Stimulated activated CD4-positive, alpha-beta T cell treated with anti-CD3 and anti-CD28 coated beads, Interleukin-1b, Interleukin-23, amount 100 ng/mL, for 48 hours (primary cell): ENCODE measurements at regions not wholly inside any gene's neighbourhood (a gene's known extent, or its start where the extent isn't known, plus 50 kb on each side); places are given as distances from the start of the nearest gene placed in this dataset.

Experiments used
- DNase-seq: peaks from one replicate; pipeline ENCODE4 v3.0.0-alpha.2; 2020

GRCh38 chr5:125720721-125721120 is 702.5 kb upstream of the GRAMD2B start:
- DNase-seq: no peak

GRCh38 chr5:125722550-125722949 is 700.7 kb upstream of the GRAMD2B start:
- DNase-seq: no peak

DNA sequence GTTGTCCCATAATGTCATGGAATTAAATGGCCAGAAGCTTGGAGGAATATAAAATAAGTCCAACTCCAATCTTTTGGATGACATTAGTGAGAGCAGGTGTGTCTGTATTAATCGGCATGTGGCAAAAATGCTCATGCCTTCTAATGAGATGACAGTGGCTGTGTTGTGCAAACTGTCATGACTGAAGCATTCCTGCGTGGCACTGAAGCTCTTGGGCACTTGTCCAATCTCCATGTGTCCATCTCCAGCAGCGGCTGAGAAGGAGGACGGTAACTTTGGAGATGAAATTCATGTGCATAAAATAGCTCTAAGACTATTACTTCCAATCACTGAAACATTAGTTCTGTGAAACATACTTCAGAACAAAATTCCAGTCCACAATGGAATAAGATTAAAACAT is 697.5 kb upstream of the GRAMD2B start:
- DNase-seq: no peak

DNA sequence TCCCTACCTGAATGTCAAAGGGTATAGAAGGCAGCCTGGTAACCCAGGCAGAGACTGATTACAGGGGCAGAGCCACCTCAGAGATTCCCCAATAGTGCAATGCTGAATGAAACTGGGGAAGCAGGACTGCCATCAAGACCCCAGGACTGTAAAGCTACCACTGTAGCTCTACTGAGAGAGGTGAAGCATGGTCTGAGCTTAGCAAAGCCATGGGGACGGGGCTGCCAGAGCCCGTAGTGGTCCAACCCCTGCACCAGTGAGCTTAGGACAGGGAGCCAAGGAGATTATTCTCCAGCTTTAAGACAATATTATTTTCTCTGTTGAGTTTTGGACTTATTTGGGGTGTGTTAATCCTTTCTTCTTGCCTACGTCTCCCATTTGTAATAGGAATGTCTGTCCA is 679.3 kb upstream of the GRAMD2B start:
- DNase-seq: no peak

- DNase-seq: no peak
These were observed 676.3 kb upstream of the GRAMD2B start for GRCh38 chr5:125746917-125747316.

- DNase-seq: no peak
These were observed 672.9 kb upstream of the GRAMD2B start for GRCh38 chr5:125750147-125750860.

DNA sequence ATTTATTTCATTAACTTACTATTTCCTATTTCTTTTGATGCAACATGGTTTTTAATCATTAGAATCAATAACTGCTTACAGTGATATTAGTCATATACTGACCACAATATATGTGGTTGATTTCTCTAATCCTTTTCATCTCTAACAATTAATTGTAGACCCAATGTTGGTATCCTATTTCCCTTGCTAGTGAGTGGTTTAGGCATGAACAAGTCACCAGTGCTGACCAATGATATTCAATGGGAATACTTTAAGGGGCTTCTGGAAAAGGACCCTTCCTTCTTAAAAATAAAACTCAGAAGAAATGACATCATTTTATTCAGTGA is 672.4 kb upstream of the GRAMD2B start:
- DNase-seq: no peak

GRCh38 chr5:125756456-125756855 is 666.8 kb upstream of the GRAMD2B start:
- DNase-seq: no peak

DNA sequence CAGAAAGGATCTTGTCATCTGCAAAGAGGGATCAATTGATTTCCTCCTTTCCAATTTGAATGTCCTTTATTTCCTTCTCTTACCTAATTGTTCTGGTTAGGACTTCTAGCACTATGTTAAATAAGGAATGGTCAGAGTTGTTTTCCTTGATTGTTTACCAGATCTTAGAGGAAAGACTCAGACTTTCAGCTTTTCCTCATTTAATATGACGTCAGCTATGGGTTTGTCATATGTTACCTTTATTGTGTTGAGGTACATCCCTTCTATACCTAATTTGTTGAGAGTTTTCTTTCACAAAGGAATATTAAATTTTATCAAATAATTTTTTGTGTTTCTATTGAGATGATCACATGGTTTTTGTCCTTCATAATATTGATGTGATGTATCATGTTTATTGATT is 656.5 kb upstream of the GRAMD2B start:
- DNase-seq: no peak

DNA sequence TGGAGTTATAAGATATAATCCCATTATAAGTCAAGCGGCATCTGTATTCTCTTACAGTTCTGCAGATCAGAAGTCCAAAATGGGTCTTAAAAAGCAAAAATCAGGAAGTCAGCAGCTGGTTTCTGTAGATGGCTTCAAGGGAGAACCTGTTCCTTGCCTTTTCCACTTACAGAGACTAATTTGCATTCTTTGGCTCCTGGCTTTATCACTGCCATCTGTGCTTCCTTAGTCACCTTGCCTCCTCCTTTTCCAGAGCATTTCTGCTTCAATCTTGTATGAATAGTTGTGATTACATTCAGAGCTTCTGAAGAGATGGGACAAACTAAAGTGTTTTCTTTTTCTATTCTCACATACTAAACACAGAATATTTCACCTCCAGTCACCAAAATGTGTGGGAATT is 647.3 kb upstream of the GRAMD2B start:
- no peak for DNase-seq

DNA sequence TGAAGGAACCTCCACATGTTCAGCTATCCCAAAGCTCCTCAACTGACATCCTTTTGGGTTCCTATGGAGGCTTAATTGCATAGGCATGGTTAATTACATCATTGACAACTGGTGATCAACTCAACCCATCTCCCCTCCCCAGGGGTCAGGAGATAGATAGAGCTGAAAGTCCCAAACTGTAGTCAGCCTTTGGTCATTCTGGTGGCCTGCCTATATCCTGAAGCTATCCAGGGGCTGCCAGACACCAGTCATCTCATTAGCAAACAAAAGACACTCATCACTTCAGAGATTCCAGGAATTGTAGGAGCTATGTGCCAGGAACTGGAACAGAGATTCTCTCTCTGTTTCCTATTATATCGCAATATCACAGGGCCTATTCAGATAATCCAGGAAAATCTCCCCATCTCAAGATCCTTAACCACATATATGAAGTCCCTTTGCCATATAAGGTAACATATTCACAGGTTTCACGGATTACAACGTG is 646.5 kb upstream of the GRAMD2B start:
- no peak for DNase-seq

GRCh38 chr5:125778791-125779190 is 644.4 kb upstream of the GRAMD2B start:
- no peak for DNase-seq

- no peak for DNase-seq
These were observed 637.8 kb upstream of the GRAMD2B start for GRCh38 chr5:125785407-125785806.

DNA sequence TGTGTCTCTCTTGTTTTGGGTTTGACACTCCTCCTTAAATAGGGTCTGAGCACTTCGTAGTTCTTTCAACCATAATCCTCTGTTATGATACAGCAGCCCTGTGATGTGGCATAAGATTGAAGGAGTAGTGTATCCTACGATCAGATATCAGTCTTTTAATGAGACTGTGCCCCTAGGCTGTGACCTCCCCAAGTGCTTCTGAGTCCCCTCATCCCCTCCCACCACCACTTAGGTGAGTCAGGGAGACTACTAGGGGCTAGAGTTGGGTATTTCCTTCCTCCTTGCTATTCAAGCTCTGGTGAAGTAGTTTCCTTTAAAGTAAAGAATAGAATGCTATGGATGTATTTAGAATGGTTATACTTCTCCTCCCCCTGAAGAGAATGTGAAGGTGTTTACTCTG is 637.2 kb upstream of the GRAMD2B start:
- no peak for DNase-seq

GRCh38 chr5:125793470-125793869 is 629.7 kb upstream of the GRAMD2B start:
- no peak for DNase-seq

DNA sequence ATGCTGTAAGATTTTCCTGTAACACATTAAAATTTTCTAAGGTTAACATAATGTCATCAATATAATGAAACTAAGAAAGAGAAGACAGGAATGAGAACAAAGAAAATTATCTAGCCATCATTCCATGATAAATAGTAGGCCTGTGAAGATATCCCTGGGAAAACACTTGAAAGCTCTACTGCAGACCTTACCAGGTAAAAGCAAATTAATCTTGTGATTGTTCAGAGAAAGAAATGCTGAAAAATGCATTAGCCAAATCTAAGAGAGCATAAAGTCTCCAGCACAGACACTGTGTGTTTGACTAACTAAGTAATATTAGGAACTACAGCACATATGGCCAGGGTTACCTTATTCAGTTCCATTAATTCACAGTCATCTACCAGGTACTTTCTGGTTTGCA is 628.3 kb upstream of the GRAMD2B start:
- no peak for DNase-seq

DNA sequence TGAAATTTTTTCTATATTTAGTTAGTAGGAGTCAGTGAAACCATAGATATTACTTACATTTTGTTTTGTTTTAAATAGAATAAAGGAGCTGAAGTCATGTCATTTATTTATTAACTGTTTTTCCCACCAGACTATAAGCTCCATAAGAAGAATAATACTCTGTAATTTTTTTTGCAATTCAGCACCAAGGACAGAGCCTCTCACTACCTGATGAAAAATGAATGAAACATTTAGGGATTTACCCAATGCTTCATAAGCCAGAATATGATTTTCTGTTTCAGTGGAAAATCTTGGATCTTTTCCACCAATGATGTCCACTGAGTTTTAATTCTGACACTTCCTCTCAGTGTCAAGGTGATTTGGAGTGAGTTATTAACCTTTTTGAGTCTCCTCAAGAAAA is 624.9 kb upstream of the GRAMD2B start:
- no peak for DNase-seq

DNA sequence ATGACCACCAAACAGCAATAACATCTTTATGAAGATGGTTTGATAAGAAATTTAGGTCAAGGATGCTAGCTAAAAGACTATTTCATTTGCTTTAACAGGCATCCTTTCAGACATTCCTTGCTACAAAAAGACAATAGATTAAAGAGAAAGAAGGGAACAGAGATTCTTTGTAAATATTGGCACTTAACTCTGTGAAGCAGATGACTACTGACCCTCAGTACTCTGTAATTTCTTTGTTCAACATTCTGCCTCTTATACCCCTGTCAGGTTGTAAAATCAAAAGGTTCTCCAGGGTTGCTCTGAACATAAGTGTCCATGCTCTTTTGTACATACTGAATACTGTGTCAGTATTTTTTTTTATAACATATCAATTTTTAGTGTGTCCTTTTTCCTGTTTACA is 610.6 kb upstream of the GRAMD2B start:
- no peak for DNase-seq

DNA sequence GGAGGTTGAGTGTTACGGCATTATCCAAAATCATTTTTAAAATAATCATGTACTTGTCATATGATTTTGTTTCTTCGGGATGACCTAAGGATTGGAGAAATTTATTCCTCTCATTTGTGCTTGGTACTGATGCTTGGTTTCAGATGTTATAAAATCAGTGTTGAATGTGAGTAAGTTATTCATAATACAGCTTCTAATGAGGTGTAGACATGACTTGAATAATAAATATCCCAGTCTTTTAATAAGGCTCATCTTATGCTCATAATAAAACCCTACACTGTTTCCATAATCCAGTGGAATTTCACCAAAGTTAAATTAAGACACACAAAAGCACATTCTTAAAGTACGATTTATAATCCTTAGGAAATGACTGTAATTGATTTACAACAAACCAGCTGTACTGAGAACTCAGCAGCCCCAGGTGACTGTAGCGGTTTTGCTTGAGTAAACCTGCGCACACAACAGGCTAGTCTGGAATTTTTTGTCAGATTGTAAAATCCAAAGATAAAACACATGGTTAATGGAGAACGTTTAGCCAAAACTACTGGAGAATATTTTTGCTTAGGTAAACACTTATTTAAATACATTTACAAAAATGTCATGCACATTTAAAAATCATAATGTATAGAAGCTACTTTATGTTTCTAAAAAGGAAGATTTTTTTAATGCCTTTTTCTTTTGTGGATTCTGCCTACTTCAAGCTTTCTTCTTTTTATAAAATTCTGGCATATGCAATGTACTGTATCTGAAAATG is 609.8 kb upstream of the GRAMD2B start:
- no peak for DNase-seq

DNA sequence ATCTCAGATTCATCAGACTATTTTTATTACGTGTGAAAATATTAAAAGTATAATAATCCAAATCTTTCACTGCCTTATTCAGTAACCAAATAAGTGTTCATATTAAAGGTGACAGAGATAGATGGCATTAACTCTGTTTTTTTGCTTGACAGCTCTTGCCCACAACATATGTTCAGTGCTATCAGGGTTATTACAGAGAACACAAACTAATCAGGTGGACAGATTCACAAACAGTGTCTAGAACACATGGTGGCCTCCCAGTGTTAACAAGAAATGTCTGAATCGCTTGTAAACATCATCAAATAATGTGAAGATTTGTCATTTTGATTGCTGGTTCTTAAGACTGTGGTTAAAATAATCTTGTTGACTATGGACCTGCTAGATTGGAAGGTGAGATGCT is 609.1 kb upstream of the GRAMD2B start:
- no peak for DNase-seq

DNA sequence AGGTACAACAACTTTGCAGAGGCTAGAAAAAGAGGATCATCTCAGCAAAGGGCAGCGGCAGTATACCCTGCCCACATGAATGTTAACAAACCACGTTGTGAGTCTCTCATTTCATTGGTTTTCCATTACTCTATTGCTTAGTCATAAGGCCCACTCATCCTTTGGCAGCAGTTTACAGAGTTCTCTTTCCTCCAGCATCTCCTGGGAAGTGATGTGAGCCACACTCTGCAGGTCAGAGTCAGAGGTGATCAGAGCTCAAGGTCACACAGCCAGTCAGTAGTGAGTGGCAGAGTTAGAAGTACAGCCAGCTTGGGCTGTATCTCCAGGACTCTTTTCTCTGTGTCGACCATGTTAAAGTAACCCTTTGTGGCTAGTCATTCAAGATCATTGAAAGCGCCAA is 599.6 kb upstream of the GRAMD2B start:
- DNase-seq: no peak

DNA sequence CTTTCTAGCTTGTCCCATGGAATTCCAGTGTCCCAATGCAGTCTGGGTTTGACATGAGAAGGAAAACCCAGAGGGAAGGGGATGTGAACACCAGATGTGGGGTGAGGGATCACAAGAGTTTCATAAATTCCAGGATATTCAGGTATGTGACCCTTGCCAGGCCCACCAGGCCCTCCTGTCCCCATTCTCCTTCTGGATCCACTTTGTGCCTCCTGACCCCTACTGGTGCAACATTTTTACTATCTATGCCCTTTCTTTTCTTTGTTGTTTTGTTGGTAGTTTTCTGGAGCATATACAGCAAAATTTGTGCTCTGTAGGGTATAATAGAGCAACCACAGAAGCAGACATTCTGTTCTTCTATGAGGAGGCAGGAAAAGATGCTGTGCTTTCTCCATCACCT is 597.0 kb upstream of the GRAMD2B start:
- DNase-seq: no peak

GRCh38 chr5:125829349-125829748 is 593.9 kb upstream of the GRAMD2B start:
- DNase-seq: no peak

GRCh38 chr5:125833398-125833797 is 589.8 kb upstream of the GRAMD2B start:
- no peak for DNase-seq
